GM23338 (cell line): ENCODE measurements at regions not wholly inside any gene's neighbourhood (a gene's known extent, or its start where the extent isn't known, plus 50 kb on each side); places are given as distances from the start of the nearest gene placed in this dataset.

ENCODE experiments used
- ATAC-seq: fragments of 200-7000 bp; cut with Tn5 transposase; 3 replicates; pipeline ENCODE4 v1.9.1; 2020
- DNase-seq: peaks from one replicate; pipeline ENCODE4 v3.0.0-alpha.2; 2015; ENCODE audit warnings: low spot score
- H2AFZ ChIP-seq: fragments of 200-600 bp; sonication (generic); 2 replicates; pipeline ENCODE4 v1.8.0; 2016; ENCODE audit warnings: antibody characterized with exemption, mild to moderate bottlenecking, moderate library complexity
- H3F3A ChIP-seq: fragments of 200-600 bp; sonication (generic); replicated peaks from 2 replicates; pipeline ENCODE4 v1.8.0; 2017; ENCODE audit warnings: antibody characterized with exemption, mixed run types, low read depth
- H3K27ac ChIP-seq: fragments of 200-600 bp; sonication (generic); 2 replicates; pipeline ENCODE4 v1.6.1; 2016; ENCODE audit warnings: low read depth
- H3K27me3 ChIP-seq: fragments of 200-600 bp; sonication (generic); 2 replicates; pipeline ENCODE4 v1.8.0; 2016; ENCODE audit warnings: mild to moderate bottlenecking, mixed run types, moderate library complexity; ENCODE audit not compliant: insufficient read depth
- H3K36me3 ChIP-seq: fragments of 200-600 bp; sonication (generic); 2 replicates; pipeline ENCODE4 v1.8.0; 2016; ENCODE audit warnings: mild to moderate bottlenecking; ENCODE audit not compliant: insufficient read depth
- H3K4me1 ChIP-seq: fragments of 200-600 bp; sonication (generic); 2 replicates; pipeline ENCODE4 v1.8.0; 2016; ENCODE audit warnings: mild to moderate bottlenecking, moderate library complexity; ENCODE audit not compliant: insufficient read depth
- H3K4me2 ChIP-seq: fragments of 200-600 bp; sonication (generic); 2 replicates; pipeline ENCODE4 v1.7.1; 2017; ENCODE audit warnings: mixed run types
- H3K4me3 ChIP-seq: fragments of 200-600 bp; sonication (generic); 2 replicates; pipeline ENCODE4 v1.6.1; 2016; ENCODE audit warnings: mixed run types
- H3K79me2 ChIP-seq: fragments of 200-600 bp; sonication (generic); replicated peaks from 2 replicates; pipeline ENCODE4 v1.8.0; 2017; ENCODE audit warnings: mild to moderate bottlenecking; ENCODE audit not compliant: insufficient read depth
- H3K9me2 ChIP-seq: fragments of 200-600 bp; sonication (generic); 2 replicates; pipeline ENCODE4 v1.8.0; 2017; ENCODE audit not compliant: insufficient read depth
- H4K20me1 ChIP-seq: fragments of 200-600 bp; sonication (generic); replicated peaks from 2 replicates; pipeline ENCODE4 v1.8.0; 2017; ENCODE audit warnings: mild to moderate bottlenecking; ENCODE audit not compliant: insufficient read depth
- H3K27ac Mint-ChIP-seq: 2 replicates; pipeline ENCODE4 v1.8.0; 2020; ENCODE audit warnings: inconsistent platforms, mild to moderate bottlenecking, moderate library complexity, mixed read lengths
- H3K27me3 Mint-ChIP-seq: 3 replicates; pipeline ENCODE4 v1.8.0; 2022; ENCODE audit warnings: low read depth, mild to moderate bottlenecking, moderate library complexity, mixed read lengths, inconsistent platforms; ENCODE audit not compliant: insufficient read depth, poor library complexity
- H3K36me3 Mint-ChIP-seq: 3 replicates; pipeline ENCODE4 v1.8.0; 2021; ENCODE audit warnings: low read depth, mild to moderate bottlenecking, inconsistent platforms, moderate library complexity, mixed read lengths
- H3K4me1 Mint-ChIP-seq: 3 replicates; pipeline ENCODE4 v1.8.0; 2020; ENCODE audit warnings: mild to moderate bottlenecking, inconsistent platforms, mixed read lengths
- H3K4me3 Mint-ChIP-seq: 3 replicates; pipeline ENCODE4 v1.8.0; 2021; ENCODE audit warnings: moderate library complexity, mild to moderate bottlenecking, inconsistent platforms, mixed read lengths
- H3K9me3 Mint-ChIP-seq: 3 replicates; pipeline ENCODE4 v1.8.0; 2020; ENCODE audit warnings: moderate library complexity, mild to moderate bottlenecking, inconsistent platforms, mixed read lengths
- CREB1 ChIP-seq: fragments of 250-450 bp; sonication (Bioruptor Pico); IDR thresholded peaks from 2 replicates; pipeline ENCODE4 v1.5.0; 2020; ENCODE audit warnings: low read depth, mild to moderate bottlenecking, moderate library complexity
- JUNB ChIP-seq: IDR thresholded peaks from one replicate; pipeline ENCODE4 v1.6.1; 2016; ENCODE audit warnings: antibody characterized with exemption; ENCODE audit not compliant: unreplicated experiment
- NANOG ChIP-seq: IDR thresholded peaks from 2 replicates; pipeline ENCODE4 v1.6.1; 2016; ENCODE audit warnings: antibody characterized with exemption, borderline replicate concordance
- POLR2AphosphoS5 ChIP-seq: IDR thresholded peaks from 2 replicates; pipeline ENCODE4 v1.6.1; 2016; ENCODE audit warnings: antibody characterized with exemption, low read depth
- STAT1 ChIP-seq: IDR thresholded peaks from one replicate; pipeline ENCODE4 v1.6.1; 2016; ENCODE audit warnings: antibody characterized with exemption; ENCODE audit not compliant: unreplicated experiment
- ZNF331 ChIP-seq: fragments of 250-450 bp; sonication (Bioruptor Pico); IDR thresholded peaks from 2 replicates; pipeline ENCODE4 v1.5.0; 2020; ENCODE audit warnings: low read depth, mild to moderate bottlenecking, moderate library complexity
- ZNF462 ChIP-seq: fragments of 250-450 bp; sonication (Bioruptor Pico); IDR thresholded peaks from 2 replicates; pipeline ENCODE4 v1.5.0; 2020; ENCODE audit warnings: mild to moderate bottlenecking, moderate library complexity
- TF ChIP-seq, protein P1 (sequence below): IDR thresholded peaks from one replicate; pipeline ENCODE4 v1.6.1; 2018; ENCODE audit warnings: antibody characterized with exemption; ENCODE audit not compliant: unreplicated experiment

- TF ChIP-seq ZNF462 (no peak), POLR2AphosphoS5 (no peak), CREB1 (CRISPR knock-in tag) (no peak), STAT1 (no peak), JUNB (no peak)
Measured at GRCh38 chrX:16427668-16428067, 222.3 kb upstream of the S100G start (continued).

- H3K4me2 ChIP-seq = no peak overlapping the region
- H4K20me1 ChIP-seq = no peaks in the 10 kb centered on the region
- H3K36me3 ChIP-seq = no peaks in the 10 kb centered on the region
- no peaks in the 10 kb centered on the region for H3K79me2 ChIP-seq
- peaks cover 2% of the 10 kb centered on the region; the same call in 1 of the 3 replicates for H3K36me3 Mint-ChIP-seq
- H3K27ac ChIP-seq = no peak overlapping the region
- TF ChIP-seq ZNF331 (no peak), NANOG (no peak)
- TF ChIP-seq, protein P1, sequence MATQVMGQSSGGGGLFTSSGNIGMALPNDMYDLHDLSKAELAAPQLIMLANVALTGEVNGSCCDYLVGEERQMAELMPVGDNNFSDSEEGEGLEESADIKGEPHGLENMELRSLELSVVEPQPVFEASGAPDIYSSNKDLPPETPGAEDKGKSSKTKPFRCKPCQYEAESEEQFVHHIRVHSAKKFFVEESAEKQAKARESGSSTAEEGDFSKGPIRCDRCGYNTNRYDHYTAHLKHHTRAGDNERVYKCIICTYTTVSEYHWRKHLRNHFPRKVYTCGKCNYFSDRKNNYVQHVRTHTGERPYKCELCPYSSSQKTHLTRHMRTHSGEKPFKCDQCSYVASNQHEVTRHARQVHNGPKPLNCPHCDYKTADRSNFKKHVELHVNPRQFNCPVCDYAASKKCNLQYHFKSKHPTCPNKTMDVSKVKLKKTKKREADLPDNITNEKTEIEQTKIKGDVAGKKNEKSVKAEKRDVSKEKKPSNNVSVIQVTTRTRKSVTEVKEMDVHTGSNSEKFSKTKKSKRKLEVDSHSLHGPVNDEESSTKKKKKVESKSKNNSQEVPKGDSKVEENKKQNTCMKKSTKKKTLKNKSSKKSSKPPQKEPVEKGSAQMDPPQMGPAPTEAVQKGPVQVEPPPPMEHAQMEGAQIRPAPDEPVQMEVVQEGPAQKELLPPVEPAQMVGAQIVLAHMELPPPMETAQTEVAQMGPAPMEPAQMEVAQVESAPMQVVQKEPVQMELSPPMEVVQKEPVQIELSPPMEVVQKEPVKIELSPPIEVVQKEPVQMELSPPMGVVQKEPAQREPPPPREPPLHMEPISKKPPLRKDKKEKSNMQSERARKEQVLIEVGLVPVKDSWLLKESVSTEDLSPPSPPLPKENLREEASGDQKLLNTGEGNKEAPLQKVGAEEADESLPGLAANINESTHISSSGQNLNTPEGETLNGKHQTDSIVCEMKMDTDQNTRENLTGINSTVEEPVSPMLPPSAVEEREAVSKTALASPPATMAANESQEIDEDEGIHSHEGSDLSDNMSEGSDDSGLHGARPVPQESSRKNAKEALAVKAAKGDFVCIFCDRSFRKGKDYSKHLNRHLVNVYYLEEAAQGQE = no peak
- no peaks in the 10 kb centered on the region for H3K4me1 ChIP-seq
- H3K9me2 ChIP-seq = no peaks in the 10 kb centered on the region
- H3F3A ChIP-seq = no peaks in the 10 kb centered on the region
- no peak overlapping the region for H3K4me3 ChIP-seq
- no peaks in the 10 kb centered on the region for H3K27me3 Mint-ChIP-seq
- H3K27ac Mint-ChIP-seq = no peak overlapping the region
- no peaks in the 10 kb centered on the region for H3K4me1 Mint-ChIP-seq
- no peak overlapping the region for H2AFZ ChIP-seq
- DNase-seq (no peak), ATAC-seq (no peak)
- H3K4me3 Mint-ChIP-seq = no peak overlapping the region
- H3K9me3 Mint-ChIP-seq = peaks cover 3% of the 10 kb centered on the region; the same call in 2 of the 3 replicates
- no peaks in the 10 kb centered on the region for H3K27me3 ChIP-seq
Measured at GRCh38 chrX:16429406-16429805, 220.6 kb upstream of the S100G start.
